SU-DHL-6 (cell line): ENCODE measurements at regions not wholly inside any gene's neighbourhood (a gene's known extent, or its start where the extent isn't known, plus 50 kb on each side); places are given as distances from the start of the nearest gene placed in this dataset.

Experiments
- EZH2phosphoT487 ChIP-seq: fragments of 200-600 bp; sonication (generic), shearing (Covaris generic); conservative IDR thresholded peaks from 2 replicates; pipeline ENCODE4 v1.6.1; 2018; ENCODE audit warnings: mild to moderate bottlenecking, antibody characterized with exemption, low read length, moderate library complexity, mixed read lengths
- TF ChIP-seq, protein P1 (sequence below): fragments of 200-600 bp; sonication (generic); IDR thresholded peaks from one replicate; pipeline ENCODE4 v1.5.1; 2017; ENCODE audit warnings: antibody characterized with exemption, mild to moderate bottlenecking, low read length, moderate library complexity; ENCODE audit not compliant: insufficient read depth, poor library complexity, severe bottlenecking

DNA sequence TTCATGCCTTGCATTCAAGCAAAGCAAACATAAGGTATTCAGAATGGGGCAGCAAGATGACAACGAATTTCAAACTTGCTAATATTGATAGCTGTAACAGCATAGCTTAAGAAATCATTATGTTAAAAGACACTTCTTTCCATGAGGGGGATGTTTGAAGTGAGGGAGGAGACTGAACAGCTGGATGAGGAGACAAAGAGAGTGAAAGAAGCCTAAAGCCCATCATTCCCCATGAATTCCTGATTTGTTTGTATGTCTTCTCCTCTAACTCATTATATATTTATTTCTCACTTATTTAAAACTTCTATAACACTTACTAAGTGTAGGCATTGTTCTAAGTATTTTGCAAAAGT lies 125.2 kb upstream of the PBX1 start:
- TF ChIP-seq EZH2phosphoT487: no peak
- TF ChIP-seq, protein P1, sequence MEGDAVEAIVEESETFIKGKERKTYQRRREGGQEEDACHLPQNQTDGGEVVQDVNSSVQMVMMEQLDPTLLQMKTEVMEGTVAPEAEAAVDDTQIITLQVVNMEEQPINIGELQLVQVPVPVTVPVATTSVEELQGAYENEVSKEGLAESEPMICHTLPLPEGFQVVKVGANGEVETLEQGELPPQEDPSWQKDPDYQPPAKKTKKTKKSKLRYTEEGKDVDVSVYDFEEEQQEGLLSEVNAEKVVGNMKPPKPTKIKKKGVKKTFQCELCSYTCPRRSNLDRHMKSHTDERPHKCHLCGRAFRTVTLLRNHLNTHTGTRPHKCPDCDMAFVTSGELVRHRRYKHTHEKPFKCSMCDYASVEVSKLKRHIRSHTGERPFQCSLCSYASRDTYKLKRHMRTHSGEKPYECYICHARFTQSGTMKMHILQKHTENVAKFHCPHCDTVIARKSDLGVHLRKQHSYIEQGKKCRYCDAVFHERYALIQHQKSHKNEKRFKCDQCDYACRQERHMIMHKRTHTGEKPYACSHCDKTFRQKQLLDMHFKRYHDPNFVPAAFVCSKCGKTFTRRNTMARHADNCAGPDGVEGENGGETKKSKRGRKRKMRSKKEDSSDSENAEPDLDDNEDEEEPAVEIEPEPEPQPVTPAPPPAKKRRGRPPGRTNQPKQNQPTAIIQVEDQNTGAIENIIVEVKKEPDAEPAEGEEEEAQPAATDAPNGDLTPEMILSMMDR: no peak
